ENCODE measurements at regions not wholly inside any gene's neighbourhood (a gene's known extent, or its start where the extent isn't known, plus 50 kb on each side); places are given as distances from the start of the nearest gene placed in this dataset.

DNA sequence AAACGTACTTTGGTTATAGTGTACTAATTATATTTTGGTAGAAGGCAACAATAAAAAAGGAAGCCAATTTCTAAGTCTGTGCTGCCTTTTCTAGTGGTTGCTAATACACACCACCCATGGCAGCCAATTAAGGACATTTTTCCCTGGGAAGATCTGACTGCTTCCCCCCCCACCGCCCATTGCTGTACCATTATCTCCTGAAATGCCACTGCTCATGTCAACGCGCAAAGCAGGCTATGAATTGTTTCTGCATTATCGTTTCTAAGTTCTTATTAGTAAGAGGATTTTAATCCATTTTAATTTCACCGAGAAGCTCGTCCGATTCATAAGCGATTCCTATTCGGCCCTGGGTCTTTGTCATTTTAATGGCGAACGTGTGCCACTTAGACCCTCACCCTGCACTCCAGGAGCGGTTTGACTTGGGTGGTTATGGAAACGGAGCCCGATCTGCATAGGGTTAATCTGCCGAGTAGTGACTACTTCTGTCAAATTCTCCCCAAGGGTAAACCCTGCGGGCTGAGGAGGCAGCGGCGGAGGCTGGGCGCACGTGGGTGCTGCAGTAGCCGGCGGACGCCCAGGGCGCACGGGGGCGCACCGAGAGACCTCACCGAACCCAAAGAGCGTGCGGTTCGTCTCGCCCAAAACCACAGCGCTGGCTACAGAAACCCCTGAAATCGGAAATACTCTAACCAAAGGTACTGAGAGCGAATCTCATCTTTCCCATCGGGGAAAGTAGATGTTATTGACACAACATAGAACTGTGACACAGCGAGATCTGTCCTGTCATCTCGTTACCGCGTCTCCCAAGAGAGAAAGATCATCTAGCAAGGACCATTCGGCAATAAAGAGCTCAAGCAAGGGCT lies 55.8 kb upstream of the SHC3 start:
- peak in 1 of 2 experiments; percentile 54 for DNase-seq

DNA sequence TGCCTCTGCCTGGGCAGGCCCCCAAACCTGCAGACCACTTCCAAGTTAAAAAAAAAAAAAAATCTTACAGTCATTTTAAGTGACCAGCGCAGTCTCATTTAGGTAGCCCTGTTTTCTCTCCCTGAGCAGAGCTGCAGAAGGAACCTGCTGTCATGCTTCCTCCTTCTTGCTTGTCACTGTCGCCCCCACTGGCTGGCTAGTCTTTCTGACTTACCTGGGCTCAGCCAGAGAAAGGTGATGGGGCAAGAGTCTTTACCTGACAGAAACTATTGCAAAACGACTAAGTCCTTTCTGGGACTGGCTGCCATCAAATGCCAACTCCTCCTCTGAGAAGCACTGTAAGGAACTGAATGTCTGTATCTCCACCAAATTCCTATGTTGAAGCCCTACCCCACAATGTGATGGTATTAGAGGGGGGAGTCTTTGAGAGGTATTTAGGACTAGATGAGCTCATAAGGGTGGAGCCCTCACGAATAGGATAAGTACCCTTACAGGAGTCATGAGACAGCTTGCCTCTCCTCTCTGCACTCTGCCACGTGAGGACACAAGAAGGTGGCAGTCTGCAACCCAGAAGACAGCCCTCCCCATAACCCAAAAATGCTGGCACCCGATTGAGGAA lies 58.4 kb upstream of the SHC3 start:
- no peak for DNase-seq

DNA sequence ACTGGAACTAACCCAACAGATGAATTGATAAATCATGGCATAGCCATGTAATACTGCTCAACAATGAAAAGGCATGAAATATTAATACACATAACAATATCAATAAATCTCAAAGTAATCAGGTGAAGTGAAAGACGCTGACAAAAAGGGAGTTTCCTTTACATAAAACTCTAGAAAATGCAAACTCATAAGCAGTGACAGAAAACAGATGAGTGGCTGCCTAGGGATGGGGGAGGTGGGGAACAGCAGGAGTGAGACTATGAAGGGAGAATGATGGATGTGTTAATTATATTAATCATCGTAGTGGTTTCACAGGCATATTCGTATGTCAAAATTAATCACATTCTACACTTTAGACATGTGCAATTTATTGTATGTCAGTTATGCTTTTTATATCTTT lies 59.8 kb upstream of the SHC3 start:
- DNase-seq: no peak

- no peak for DNase-seq
Measured at GRCh38 chr9:89243296-89244061, 64.9 kb upstream of the SHC3 start.

DNA sequence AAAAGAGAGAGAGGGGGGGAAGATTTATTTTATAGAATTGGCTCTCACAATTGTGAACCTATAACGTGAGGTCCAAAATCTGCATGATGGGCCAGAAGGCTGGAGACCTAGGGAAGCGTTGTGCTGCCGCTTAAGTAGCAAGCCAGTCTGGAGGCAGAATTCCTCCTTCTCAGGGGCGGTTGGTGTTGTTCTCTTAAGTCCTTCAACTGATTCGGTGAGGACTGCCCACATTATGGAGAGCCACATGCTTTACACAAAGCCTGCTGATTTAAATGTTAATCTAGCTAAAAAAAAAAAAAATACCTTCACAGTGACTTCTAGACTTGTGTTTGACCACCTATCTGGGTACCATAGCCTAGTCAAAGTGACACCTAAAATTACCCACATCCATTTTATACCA lies 64.2 kb upstream of the CKS2 start:
- DNase-seq: no peak

DNA sequence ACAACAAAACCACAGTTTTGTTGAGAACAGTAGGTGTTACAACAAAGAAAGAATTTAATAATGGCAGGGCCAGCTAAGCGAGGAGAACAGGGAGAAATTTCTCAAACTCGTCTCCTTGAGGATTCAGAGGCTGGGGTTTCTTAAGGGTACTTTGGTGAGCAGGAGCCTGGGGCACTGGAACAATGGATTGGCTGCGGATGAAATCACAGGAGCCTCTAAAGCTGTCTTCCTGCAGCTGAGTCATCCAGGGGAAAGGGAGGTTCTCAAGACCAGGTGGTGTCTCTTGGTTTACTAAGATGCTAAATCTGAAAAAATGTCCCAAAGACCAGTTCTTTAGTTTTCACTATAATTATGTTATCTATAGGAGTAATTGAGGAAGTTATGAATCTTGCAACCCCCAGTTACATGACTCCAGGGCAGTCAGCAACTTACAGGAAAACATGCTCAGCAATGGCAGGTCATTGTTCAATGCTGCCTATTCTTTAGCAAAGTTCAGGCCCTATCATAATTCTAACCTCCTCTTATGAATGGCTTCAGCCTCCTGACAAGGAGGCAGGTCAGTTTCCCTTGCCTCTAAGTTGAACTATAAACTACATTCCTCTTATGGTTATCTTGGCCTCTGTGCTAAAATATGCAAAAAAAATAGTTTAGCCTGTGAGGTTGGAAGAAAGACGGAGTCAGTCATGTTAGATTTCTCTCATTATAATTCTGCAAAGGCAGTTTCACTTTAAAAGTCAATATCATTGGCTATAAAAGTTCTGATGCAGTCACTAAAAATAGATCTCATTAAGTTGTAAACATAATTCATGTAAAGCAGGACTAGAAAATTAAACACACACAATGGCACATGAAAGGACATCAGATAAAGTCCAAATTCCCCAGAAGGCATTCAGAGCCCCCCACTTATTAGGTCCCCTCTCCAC lies 63.3 kb upstream of the CKS2 start:
- no peak for DNase-seq

- no peak for DNase-seq
Measured at GRCh38 chr9:89249001-89249400, 62.0 kb upstream of the CKS2 start.

- DNase-seq: no peak
Measured at GRCh38 chr9:89252651-89253267, 58.2 kb upstream of the CKS2 start.

GRCh38 chr9:89254058-89254772 lies 56.8 kb upstream of the CKS2 start:
- DNase-seq: no peak

DNA sequence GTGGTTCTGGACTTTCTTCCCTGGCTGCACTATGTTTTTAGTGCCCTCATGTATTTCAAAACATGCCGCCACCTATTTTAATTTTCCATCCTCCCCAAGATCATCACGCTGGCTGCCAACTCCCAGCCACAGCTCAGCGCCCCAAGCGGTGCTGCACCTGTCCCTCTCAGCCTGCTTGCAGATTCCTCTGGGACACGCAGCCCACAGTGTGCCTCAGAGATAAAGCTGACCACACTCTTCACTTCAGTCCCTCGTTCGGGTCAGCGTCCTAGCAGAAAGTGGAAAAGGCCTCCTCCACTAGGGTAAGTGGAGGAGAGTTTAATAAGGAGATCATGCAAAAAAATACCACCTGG lies 56.2 kb upstream of the CKS2 start:
- DNase-seq: no peak

GRCh38 chr9:89256225-89256624 lies 54.8 kb upstream of the CKS2 start:
- no peak for DNase-seq

DNA sequence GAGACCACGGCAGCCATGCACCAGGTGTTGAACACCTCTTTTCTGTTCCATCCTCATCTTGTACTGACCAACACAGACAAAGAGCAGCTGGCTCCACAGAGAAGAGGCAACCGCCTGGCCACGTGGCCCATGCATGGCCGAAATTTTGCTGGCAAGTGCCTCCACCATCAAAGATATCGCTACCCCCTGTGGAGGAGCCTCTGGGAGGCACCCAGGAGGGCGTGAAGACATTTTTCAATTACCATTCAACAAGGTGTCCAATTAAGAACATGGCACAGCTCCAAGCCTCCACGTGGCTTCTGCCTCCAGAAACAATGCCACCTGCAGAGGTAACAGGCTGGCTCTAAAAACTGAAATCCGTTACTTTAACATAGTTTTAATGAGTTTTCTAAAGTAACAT lies 54.4 kb upstream of the CKS2 start:
- peak in 1 of 2 experiments; percentile 0 for DNase-seq

- DNase-seq: no peak
Measured at GRCh38 chr9:89260525-89260924, 50.5 kb upstream of the CKS2 start.
